ENCODE measurements at regions not wholly inside any gene's neighbourhood (a gene's known extent, or its start where the extent isn't known, plus 50 kb on each side); places are given as distances from the start of the nearest gene placed in this dataset.
A peak's percentile ranks its signal among the peaks of the same experiment; 100 is the strongest.
"Not testable (repeated sequence)": the region's sequence is repeated elsewhere in the genome, so short reads cannot be mapped to it uniquely, and the experiment has no call there.

DNA sequence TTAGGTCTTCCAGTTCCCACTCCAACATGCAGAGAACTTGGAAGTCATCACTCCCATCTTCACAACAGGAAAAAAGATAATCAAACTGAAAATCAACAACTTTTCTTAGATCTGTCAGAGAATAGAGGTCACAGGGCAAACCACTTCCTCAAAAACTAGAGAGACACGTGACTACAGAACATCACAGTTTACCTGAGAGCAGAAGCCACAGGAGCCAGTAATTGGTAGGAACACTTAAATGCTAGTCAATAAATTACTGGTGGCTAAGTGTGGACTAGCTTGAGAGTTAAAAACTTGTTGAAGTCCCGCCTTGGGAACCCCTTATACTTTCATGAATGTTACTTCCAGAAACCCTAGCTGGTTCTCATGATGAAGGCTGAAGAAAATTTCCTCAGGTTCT lies 81.1 kb downstream of the THSD1 start:
- DNase-seq (ENCODE audit: low read depth in 3 of 3, low spot score in 2 of 3) = not testable (repeated sequence)

DNA sequence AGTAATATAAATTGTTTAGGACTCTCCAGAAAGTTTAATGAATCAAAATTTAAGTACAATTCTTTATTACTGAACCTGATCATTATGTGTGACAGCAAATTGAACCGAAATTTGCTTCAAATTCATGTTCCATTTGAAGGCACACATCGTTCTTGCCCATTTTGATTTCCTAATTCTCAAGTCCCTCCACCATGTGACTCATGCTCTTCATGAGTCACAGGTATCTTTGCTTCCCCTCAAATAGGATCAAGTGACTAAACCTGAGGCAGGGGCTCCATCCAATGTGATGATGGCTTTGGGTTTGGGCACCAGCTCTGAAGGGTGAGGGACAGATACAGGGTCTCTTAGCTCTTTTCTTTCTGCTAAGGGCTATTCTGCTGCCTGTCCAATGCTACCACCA lies 86.1 kb downstream of the THSD1 start:
- DNase-seq (ENCODE audit: low read depth in 3 of 3, low spot score in 2 of 3) = no peak

- DNase-seq (ENCODE audit: low read depth in 3 of 3, low spot score in 2 of 3) = not testable (repeated sequence)
Measured at GRCh38 chr13:52309833-52310232, 96.1 kb downstream of the THSD1 start.

DNA sequence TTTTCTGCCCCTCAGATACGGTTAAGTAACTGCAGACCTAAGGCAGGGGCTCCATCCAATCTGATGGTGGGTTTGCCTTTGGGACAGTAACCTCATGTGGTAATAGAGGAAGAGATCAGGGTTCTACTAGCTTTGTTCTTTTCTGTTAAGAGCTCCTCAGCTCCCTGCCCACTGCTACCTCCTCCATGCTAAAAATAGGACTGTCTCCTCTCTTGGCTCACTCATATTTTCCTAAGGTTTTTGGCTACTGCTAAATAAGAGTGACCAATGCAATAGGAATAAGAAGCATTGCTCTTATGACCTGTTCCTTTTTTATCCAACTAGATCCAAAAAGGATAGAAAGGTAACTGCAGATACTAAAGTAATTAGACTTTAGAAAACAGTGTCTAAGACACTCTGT lies 99.6 kb downstream of the THSD1 start:
- DNase-seq (ENCODE audit: low read depth in 3 of 3, low spot score in 2 of 3) = not testable (repeated sequence)

DNA sequence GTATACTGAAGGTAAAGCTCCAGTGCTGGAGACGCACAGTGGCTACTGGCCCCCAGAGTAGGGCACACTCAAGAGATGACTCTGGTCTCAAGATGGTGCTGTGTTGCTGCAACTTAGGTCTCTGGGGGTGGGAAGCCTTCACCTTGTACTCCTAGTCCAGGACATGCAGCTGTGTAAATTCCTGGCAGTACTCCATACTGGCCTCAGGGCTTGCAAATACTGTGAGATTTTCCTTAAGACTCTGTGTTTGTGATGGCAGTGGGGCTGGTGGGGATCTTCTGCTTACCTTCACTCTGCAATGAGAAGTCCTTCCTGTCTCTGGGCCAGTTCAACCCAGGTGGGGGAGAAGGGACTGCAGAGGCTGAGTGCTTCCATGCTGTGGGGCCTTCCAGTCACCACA lies 102.9 kb downstream of the THSD1 start:
- DNase-seq (ENCODE audit: low read depth in 3 of 3, low spot score in 2 of 3) = not testable (repeated sequence)

DNA sequence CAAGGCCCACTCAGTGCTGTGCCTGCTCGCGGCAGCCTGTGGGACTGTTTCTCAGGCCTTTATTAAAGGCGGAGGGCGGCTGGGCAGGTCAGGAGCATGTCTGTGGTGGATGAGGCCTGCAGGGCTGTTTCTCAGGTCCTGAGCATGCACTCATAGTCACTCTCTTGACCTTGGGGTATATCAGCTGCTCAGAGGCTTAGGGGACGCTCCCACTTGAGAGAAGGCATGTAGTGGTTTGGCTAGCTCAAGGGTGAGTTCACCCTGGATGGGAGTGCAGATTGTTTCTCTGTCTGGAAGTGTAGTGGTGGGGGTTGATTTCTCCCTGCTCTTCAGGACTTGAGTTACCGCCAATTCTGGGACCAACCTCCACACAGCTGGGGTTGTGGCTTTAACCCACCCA lies 103.3 kb downstream of the THSD1 start:
- not testable (repeated sequence) for DNase-seq (ENCODE audit: low read depth in 3 of 3, low spot score in 2 of 3)

- DNase-seq (ENCODE audit: low read depth in 3 of 3, low spot score in 2 of 3) = not testable (repeated sequence)
Measured at GRCh38 chr13:52301810-52302400, 104.1 kb downstream of the THSD1 start.

GRCh38 chr13:52298079-52298661 lies 107.8 kb downstream of the THSD1 start:
- DNase-seq (ENCODE audit: low read depth in 3 of 3, low spot score in 2 of 3) = not testable (repeated sequence)

DNA sequence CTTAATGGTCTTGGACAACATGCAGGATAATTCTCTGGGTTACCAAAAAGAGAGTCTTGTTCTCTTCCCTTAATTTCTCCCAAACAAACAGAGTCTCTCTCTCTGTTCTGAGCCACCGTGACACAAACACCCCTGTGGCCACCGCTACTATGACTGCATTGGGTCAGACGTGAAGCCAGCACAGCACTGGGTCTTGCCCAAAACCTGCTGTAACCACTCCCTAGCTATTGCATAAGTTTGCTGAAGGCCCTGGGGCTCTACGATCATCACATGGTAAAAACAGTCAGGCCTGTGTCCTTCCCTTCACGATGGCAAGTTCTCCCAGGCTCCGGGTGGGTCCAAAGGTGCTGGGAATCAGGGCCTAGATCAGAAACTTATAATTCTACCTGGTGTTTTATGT lies 117.1 kb downstream of the THSD1 start:
- DNase-seq (ENCODE audit: low read depth in 3 of 3, low spot score in 2 of 3) = not testable (repeated sequence)

DNA sequence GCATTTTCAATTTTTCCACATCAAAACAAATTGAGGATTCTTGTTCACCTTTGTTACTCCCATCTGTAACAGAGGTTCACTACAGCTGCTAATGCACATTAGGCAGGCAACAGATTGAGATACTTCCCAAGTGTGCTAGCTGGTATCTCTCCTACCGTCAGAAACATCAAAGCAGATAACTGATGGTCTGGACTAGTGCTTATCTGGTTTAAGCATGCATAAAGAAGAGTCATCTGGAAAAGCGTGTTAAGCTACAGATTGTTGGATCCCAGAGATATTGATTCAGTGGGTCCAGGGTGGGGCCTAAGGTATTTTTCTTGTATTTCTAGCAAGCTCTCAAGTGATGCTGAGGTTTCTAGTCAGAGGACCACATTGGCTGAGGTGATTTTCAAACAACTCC lies 122.0 kb upstream of the NEK3 start:
- DNase-seq (ENCODE audit: low read depth in 3 of 3, low spot score in 2 of 3) = not testable (repeated sequence)

DNA sequence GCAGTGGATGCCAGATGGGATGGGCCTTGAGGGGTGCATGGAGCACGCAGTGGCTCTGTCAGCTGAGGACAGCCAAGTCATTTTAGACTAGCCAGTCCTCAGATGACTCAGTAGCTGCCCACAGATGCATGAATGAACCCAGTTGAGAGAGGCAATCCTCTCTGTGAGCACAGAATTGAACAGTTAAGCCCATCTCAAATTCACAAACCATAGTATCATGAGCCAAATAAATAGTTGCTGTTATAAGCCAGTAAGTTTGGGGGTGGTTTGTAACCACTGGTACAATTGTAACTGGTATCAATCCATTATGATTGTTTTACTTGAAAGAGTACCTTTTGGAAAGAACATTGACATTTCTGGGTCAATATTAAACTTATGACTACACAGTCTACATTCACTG lies 120.0 kb upstream of the NEK3 start:
- DNase-seq (ENCODE audit: low read depth in 3 of 3, low spot score in 2 of 3) = not testable (repeated sequence)

DNA sequence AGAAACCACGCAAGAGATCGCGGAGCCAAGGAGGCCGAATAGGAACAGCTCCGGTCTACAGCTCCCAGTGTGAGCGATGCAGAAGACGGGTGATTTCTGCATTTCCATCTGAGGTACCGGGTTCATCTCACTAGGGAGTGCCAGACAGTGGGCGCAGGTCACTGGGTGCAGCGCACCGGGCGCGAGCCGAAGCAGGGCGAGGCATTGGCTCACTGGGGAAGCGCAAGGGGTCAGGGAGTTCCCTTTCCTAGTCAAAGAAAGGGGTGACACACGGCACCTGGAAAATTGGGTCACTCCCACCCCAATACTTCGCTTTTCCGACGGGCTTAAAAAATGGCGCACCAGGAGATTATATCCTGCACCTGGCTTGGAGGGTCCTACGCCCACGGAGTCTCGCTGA lies 94.9 kb upstream of the NEK3 start:
- not testable (repeated sequence) for DNase-seq (ENCODE audit: low read depth in 3 of 3, low spot score in 2 of 3)

DNA sequence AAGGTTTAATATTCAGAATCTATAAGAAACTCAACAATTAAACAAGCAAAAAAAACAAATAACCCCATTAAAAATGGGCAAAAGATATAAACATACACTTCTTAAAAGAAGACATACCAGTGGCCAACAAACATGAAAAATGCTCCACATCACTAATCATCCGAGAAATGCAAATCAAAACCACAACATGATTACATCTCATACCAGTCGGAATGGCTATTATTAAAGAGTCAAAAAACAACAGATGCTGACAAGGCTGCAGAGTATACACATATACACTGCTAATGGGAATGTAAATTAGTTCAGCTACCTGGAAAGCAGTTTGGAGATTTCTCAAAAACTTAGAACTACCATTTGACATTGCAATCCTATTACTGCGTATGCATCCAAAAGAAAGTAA lies 81.4 kb upstream of the NEK3 start:
- not testable (repeated sequence) for DNase-seq (ENCODE audit: low read depth in 3 of 3, low spot score in 2 of 3)

DNA sequence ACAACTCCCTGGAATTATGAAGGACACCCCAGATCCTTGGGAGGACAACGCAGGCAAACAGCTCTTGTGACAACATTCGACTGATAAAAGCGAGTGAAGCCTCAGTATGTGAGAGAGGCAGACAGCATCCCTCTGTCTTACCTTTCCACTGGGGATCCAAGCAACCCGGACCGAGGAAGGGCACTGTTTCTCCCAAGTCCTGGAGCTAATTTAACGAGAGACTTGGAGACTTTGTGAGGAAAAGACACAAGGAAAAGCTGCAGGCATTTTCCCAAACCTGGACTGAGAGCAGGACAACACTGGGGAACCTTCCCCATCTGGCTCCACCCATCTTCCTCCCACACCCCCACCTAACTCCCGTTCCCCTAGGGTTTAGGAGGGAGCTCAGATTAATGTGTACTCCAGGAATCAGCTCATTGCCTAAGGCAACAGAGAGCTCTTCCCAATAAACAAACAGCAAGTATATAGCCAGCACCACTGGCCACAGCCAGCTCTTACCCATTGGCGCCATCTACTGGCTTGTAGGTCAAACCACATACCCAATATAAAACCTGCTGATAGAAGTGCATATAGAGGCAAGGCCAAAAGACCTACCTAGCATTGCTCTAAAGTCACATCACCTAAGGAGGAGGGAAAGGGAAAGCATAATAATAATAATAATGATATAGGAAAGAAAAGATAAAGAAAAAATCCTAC lies 76.7 kb upstream of the NEK3 start:
- DNase-seq (ENCODE audit: low read depth in 3 of 3, low spot score in 2 of 3) = peak; percentile 38 to 57 (median 53)

DNA sequence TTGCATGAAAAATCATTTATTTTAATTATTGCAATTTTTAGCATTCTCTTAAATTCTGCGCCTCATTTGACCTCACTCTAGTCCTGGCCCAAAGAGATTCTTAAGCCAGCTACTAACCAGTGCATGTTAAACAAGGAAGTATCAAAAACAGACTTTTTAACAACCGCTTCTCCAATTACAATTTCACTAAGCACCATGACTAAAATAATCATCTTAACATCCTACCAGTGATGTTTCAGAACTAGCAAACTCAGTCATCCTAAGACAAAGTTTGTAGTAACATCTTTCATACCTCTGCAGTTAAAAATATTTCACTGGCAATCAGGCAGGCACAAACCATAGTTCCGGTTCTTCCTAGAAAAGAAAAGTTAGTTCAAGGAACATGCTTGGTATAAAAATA lies 75.5 kb upstream of the NEK3 start:
- DNase-seq (ENCODE audit: low read depth in 3 of 3, low spot score in 2 of 3) = not testable (repeated sequence)

- not testable (repeated sequence) for DNase-seq (ENCODE audit: low read depth in 3 of 3, low spot score in 2 of 3)
Measured at GRCh38 chr13:52223063-52223462, 63.7 kb upstream of the NEK3 start.

DNA sequence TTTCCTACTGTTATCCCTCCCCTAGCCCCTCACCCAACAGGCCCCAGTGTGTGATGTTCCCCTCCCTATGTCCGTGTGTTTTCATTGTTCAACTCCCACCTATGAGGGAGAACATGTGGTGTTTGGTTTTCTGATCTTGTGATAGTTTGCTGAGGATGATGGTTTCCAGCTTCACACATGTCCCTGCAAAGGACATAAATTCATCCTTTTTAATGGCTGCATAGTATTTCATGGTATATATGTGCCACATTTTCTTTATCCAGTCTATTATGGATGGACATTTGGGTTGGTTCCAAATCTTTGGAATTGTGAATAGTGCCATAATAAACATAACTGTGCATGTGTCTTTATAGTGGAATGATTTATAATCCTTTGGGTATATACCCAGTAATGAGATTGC lies 54.5 kb upstream of the NEK3 start:
- not testable (repeated sequence) for DNase-seq (ENCODE audit: low read depth in 3 of 3, low spot score in 2 of 3)

GRCh38 chr13:52212886-52213285 lies 53.5 kb upstream of the NEK3 start:
- not testable (repeated sequence) for DNase-seq (ENCODE audit: low read depth in 3 of 3, low spot score in 2 of 3)

DNA sequence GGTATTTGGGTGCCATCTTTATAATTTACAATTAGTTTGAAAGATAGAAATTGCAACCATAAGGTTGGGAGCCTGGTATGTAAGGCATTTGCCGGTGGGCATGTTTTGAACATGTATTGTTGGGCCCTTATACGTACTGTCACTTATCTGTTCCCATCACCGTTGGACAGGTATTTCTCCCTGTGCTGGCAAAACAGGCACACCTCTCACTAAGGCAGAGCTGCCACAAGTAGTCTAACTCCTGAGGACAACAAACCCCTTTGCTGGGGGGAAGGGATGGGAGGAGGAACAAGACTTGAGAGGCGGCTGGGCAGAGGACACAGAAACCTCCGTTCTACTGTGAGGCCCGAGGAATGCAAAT lies 52.0 kb upstream of the NEK3 start:
- not testable (repeated sequence) for DNase-seq (ENCODE audit: low read depth in 3 of 3, low spot score in 2 of 3)

- not testable (repeated sequence) for DNase-seq (ENCODE audit: low read depth in 3 of 3, low spot score in 2 of 3)
Measured at GRCh38 chr13:52210564-52211415, 51.4 kb upstream of the NEK3 start.

Measured in right renal cortex interstitium (tissue), 3 donors.